ENCODE measurements at regions not wholly inside any gene's neighbourhood (a gene's known extent, or its start where the extent isn't known, plus 50 kb on each side); places are given as distances from the start of the nearest gene placed in this dataset.
"Not testable (repeated sequence)": the region's sequence is repeated elsewhere in the genome, so short reads cannot be mapped to it uniquely, and the experiment has no call there.

GRCh38 chrY:17827155-17827554, 52.9 kb downstream of the CDY2B start:
- H3K36me3 ChIP-seq (ENCODE audit: control insufficient read depth in 2 of 2, extremely low read depth in 1 of 2, insufficient read depth in 2 of 2, low read length in 2 of 2); H3K4me3 ChIP-seq (replicated peaks in 1 of 3; ENCODE audit: insufficient read depth in 1 of 3, low read depth in 1 of 3, low read length in 3 of 3); H2AFZ ChIP-seq (ENCODE audit: low read depth, low read length); H3K79me2 ChIP-seq (ENCODE audit: control insufficient read depth, insufficient read depth, low read length); FAIRE-seq; H3K4me2 ChIP-seq (ENCODE audit: insufficient read depth, low read length); CTCF ChIA-PET; POLR2A ChIA-PET; H3K9me1 ChIP-seq (replicated peaks; ENCODE audit: control insufficient read depth, extremely low read depth, insufficient read depth, low read length); BruUV-seq (replicated peaks); intact Hi-C loops (cut with micrococcal nuclease); H4K20me1 ChIP-seq (replicated peaks; ENCODE audit: control insufficient read depth, extremely low read depth, insufficient read depth, low read length); H3K4me1 ChIP-seq (ENCODE audit: control insufficient read depth, extremely low read depth, insufficient read depth, low read length); H3K27ac ChIP-seq (ENCODE audit: insufficient read depth, low read depth, low read length); DNase-seq (ENCODE audit: low read depth, low spot score); H3K27me3 ChIP-seq (ENCODE audit: control insufficient read depth in 2 of 2, insufficient read depth in 2 of 2, low read length in 2 of 2); H3K9ac ChIP-seq (replicated peaks; ENCODE audit: extremely low read depth, insufficient read depth, low read length); dilution Hi-C loops (cut with MboI; ENCODE audit: extremely low pct_ligation_motif_present, low sequenced_read_pairs); H3K9me3 ChIP-seq (replicated peaks; ENCODE audit: control insufficient read depth, insufficient read depth, low read length): not testable (repeated sequence)

DNA sequence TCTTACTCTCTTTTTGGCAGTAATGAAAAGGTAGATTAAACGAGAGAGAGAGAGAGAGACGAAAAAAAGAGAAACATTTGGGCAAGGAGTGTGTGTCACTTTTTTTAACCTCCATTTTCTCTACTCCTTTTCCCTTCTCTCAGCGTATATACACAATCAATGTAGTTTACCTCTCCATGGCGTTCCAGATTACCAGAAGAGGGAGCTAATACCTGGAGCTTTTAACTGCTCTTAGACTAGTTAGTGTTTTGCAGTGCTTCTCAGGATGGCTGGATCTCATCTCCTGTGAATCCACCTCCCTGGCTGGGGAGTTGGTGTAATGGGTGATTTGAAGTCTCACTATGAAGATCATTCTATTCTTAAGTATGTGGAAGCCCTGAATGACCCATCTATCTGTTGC, 60.3 kb downstream of the CDY2B start:
- CTCF ChIA-PET, FAIRE-seq: not testable (repeated sequence)

GRCh38 chrY:17819025-17819646, 60.9 kb downstream of the CDY2B start:
- H3K27me3 ChIP-seq (ENCODE audit: control insufficient read depth in 2 of 2, insufficient read depth in 2 of 2, low read length in 2 of 2); FAIRE-seq; POLR2A ChIA-PET; H3K9me3 ChIP-seq (replicated peaks; ENCODE audit: control insufficient read depth, insufficient read depth, low read length); H3K79me2 ChIP-seq (ENCODE audit: control insufficient read depth, insufficient read depth, low read length); H3K4me3 ChIP-seq (replicated peaks in 1 of 3; ENCODE audit: insufficient read depth in 1 of 3, low read depth in 1 of 3, low read length in 3 of 3); H3K36me3 ChIP-seq (ENCODE audit: control insufficient read depth in 2 of 2, extremely low read depth in 1 of 2, insufficient read depth in 2 of 2, low read length in 2 of 2); intact Hi-C loops (cut with micrococcal nuclease); H3K9ac ChIP-seq (replicated peaks; ENCODE audit: extremely low read depth, insufficient read depth, low read length); H3K27ac ChIP-seq (ENCODE audit: insufficient read depth, low read depth, low read length); CTCF ChIA-PET; H3K4me2 ChIP-seq (ENCODE audit: insufficient read depth, low read length); H3K9me1 ChIP-seq (replicated peaks; ENCODE audit: control insufficient read depth, extremely low read depth, insufficient read depth, low read length); DNase-seq (ENCODE audit: low read depth, low spot score); H3K4me1 ChIP-seq (ENCODE audit: control insufficient read depth, extremely low read depth, insufficient read depth, low read length); BruUV-seq (replicated peaks); H4K20me1 ChIP-seq (replicated peaks; ENCODE audit: control insufficient read depth, extremely low read depth, insufficient read depth, low read length); H2AFZ ChIP-seq (ENCODE audit: low read depth, low read length); dilution Hi-C loops (cut with MboI; ENCODE audit: extremely low pct_ligation_motif_present, low sequenced_read_pairs): not testable (repeated sequence)

More for the DNA sequence above, 60.3 kb downstream of the CDY2B start:
- intact Hi-C loops (cut with micrococcal nuclease); H2AFZ ChIP-seq (ENCODE audit: low read depth, low read length); dilution Hi-C loops (cut with MboI; ENCODE audit: extremely low pct_ligation_motif_present, low sequenced_read_pairs); POLR2A ChIA-PET; BruUV-seq (replicated peaks); H3K36me3 ChIP-seq (ENCODE audit: control insufficient read depth in 2 of 2, extremely low read depth in 1 of 2, insufficient read depth in 2 of 2, low read length in 2 of 2); H4K20me1 ChIP-seq (replicated peaks; ENCODE audit: control insufficient read depth, extremely low read depth, insufficient read depth, low read length); H3K9me3 ChIP-seq (replicated peaks; ENCODE audit: control insufficient read depth, insufficient read depth, low read length); H3K79me2 ChIP-seq (ENCODE audit: control insufficient read depth, insufficient read depth, low read length); H3K4me2 ChIP-seq (ENCODE audit: insufficient read depth, low read length); H3K27me3 ChIP-seq (ENCODE audit: control insufficient read depth in 2 of 2, insufficient read depth in 2 of 2, low read length in 2 of 2); H3K4me3 ChIP-seq (replicated peaks in 1 of 3; ENCODE audit: insufficient read depth in 1 of 3, low read depth in 1 of 3, low read length in 3 of 3); H3K9ac ChIP-seq (replicated peaks; ENCODE audit: extremely low read depth, insufficient read depth, low read length); DNase-seq (ENCODE audit: low read depth, low spot score); H3K4me1 ChIP-seq (ENCODE audit: control insufficient read depth, extremely low read depth, insufficient read depth, low read length); H3K27ac ChIP-seq (ENCODE audit: insufficient read depth, low read depth, low read length); H3K9me1 ChIP-seq (replicated peaks; ENCODE audit: control insufficient read depth, extremely low read depth, insufficient read depth, low read length): not testable (repeated sequence)

DNA sequence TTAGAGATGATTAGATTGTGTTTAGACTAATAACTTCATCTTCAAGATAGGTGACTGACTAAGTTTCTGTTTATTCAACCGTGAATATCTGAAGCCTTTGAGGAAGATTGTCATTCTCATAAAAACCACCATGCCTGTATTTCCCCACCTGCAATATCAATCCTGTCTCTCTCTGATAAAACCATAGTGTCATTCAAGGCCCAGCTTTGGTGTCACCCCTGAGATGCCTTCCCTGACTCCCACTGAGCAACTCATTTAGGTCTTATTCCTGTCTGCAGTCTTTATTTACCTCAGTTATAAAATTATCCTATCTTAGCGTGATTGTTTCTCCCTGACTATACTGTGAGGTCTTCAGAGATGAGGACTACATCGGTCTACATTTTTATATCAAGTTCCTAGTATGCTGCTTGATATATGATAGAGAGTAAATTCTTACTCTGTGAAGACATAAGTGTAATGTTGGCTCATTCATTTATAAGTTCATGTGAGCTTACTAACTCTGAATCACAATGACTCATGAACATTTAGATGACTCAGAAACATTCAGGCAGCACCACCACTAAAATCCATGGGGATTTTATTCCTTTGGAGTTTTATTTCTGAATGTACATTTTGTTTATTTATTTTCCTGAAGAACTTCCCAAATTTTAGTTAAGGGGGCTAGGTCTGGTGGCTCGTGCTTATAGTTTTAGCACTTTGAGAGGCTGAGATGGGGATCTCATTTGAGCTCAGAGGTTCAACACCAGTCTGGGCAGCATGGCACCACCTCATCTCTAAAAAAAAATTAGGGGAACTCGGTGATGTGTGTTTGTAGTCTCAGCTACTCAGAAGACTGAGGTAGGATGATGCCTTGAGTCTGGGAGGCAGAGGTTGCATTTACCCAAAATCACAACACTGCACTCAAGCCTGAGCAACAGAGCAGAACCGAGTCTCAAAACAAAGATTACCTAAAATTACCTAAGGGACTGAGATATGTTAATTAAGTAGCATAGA, 62.6 kb downstream of the CDY2B start:
- H3K9me1 ChIP-seq (replicated peaks; ENCODE audit: control insufficient read depth, extremely low read depth, insufficient read depth, low read length); BruUV-seq (replicated peaks); H3K27ac ChIP-seq (ENCODE audit: insufficient read depth, low read depth, low read length); H2AFZ ChIP-seq (ENCODE audit: low read depth, low read length); POLR2A ChIA-PET; H3K4me2 ChIP-seq (ENCODE audit: insufficient read depth, low read length); CTCF ChIA-PET; H3K36me3 ChIP-seq (ENCODE audit: control insufficient read depth in 2 of 2, extremely low read depth in 1 of 2, insufficient read depth in 2 of 2, low read length in 2 of 2); H3K27me3 ChIP-seq (ENCODE audit: control insufficient read depth in 2 of 2, insufficient read depth in 2 of 2, low read length in 2 of 2); dilution Hi-C loops (cut with MboI; ENCODE audit: extremely low pct_ligation_motif_present, low sequenced_read_pairs); H3K9me3 ChIP-seq (replicated peaks; ENCODE audit: control insufficient read depth, insufficient read depth, low read length); H3K79me2 ChIP-seq (ENCODE audit: control insufficient read depth, insufficient read depth, low read length); DNase-seq (ENCODE audit: low read depth, low spot score); H4K20me1 ChIP-seq (replicated peaks; ENCODE audit: control insufficient read depth, extremely low read depth, insufficient read depth, low read length); H3K9ac ChIP-seq (replicated peaks; ENCODE audit: extremely low read depth, insufficient read depth, low read length); H3K4me3 ChIP-seq (replicated peaks in 1 of 3; ENCODE audit: insufficient read depth in 1 of 3, low read depth in 1 of 3, low read length in 3 of 3); intact Hi-C loops (cut with micrococcal nuclease); FAIRE-seq; H3K4me1 ChIP-seq (ENCODE audit: control insufficient read depth, extremely low read depth, insufficient read depth, low read length): not testable (repeated sequence)
